Effector CD4-positive, alpha-beta T cell (primary cell): ENCODE measurements at regions not wholly inside any gene's neighbourhood (a gene's known extent, or its start where the extent isn't known, plus 50 kb on each side); places are given as distances from the start of the nearest gene placed in this dataset.
"Not testable (repeated sequence)": the region's sequence is repeated elsewhere in the genome, so short reads cannot be mapped to it uniquely, and the experiment has no call there.

Experiments
- DNase-seq: peaks from one replicate; pipeline ENCODE4 v3.0.0-alpha.2; 2020

DNA sequence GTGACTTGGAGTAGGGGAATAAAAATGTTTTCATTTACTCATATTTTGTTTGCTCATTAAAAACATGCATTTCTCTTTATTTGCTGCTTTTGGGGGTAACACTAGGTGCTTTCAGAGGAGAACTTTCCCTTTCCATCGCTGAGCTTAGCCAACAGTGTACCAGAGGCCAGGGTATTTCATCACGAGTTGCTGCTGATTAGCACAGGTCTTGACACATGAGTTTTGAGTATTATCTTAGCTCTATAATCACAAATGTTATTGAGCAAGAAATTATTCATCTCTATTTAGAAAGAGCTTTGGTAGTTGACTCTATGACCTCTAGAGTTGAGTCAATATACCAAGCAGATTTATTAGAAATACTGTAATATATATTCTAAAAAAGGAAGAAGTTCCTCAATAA, 375.9 kb downstream of the NXPH1 start:
- no peak for DNase-seq

DNA sequence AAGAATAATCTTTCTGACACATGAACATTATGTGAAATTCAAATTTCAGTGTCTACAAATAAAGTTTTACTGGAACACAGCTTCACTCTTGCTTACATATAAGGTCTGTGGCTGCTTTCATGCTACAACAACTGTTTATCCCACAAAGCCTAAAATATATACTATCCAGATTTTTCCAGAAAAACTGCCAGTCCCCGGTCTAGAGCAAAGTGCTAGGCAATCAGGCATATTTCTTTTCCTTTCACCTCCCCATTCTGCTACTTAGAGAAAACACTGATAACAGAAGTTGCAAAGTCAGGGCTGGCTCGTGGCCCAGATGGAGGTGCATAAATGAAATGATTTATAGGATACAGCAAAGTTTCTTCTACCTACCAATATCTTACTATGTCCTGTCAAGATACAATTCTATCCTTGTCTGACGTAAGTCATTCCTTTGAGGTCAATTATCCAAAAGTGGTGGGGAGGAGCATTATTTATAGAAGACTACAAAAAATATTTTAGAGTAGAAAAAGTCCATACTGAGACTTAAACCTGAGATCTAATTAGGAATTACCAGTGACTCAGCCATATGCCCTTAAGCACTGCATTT, 384.1 kb downstream of the NXPH1 start:
- no peak for DNase-seq

DNA sequence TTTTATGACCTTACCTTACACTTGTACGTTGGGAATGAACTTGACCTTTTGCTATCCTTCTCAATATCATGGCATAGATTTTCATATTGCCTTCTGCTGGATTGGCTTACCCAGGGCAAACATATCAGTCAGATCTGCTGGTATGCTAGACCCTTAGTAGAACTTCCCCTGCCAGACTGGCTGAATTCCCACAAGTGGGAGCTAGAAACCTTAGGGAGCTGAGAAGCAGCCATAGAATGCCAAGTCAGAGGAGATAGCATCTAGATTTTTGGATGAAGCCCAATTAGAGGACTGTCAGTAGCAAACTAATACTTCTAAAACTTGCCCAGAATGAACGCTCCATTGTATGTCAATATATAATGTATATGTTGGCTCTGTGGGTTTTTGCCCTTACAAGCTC, 385.0 kb downstream of the NXPH1 start:
- no peak for DNase-seq

DNA sequence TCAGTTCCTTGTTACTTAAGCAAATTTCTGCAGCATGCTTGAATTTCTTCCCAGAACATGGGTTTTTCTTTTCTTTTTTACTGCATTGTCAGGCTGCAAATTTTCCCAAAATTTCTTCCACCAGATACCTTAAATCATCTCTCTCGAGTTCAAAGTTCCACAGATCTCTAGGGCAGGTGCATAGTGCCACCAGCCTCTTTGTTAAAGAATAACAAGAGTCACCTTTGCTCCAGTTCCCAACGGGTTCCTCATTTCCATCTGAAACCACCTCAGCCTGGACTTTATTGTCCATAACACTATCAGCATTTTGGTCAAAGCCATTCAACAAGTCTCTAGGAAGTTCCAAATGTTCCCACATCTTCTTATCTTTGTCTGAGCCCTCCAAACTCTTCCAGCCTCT, 389.2 kb downstream of the NXPH1 start:
- DNase-seq = no peak

DNA sequence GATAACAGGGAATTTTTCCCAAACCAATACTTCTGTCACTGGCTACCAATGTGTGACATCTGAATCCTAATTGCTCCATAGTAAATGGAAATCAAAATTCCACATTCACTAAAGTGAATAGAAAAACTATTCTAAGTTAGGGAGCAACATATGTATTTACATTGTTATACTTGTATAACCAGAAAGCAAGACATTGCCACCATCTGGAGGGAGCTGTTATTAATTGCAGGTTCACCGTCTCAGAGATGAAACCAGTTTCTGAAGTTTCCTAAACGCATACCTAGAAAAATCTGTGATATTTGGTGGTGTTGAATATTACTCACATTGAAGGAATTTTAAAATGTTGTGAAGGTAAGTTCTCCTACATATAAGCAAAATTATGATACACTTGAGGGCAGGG, 390.1 kb downstream of the NXPH1 start:
- DNase-seq = no peak

DNA sequence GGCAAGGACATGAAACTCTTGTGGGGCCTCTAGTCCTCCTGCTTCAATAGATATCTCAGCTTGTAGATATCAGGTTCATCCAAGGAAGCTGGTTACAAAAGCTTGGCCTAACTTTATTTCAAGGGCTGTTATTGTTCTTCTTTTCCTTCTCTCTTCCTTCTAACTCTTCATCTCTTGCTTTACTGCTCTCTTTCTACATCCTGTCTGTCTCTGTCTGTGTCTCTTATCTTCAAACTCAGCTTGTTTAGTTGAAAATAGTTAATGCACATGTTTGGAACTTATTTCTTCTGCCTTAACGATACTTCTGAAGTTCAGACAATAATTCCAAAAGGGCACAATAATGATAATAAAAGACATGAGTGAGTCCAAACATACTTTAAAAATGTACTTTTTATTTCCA, 393.9 kb downstream of the NXPH1 start:
- no peak for DNase-seq

DNA sequence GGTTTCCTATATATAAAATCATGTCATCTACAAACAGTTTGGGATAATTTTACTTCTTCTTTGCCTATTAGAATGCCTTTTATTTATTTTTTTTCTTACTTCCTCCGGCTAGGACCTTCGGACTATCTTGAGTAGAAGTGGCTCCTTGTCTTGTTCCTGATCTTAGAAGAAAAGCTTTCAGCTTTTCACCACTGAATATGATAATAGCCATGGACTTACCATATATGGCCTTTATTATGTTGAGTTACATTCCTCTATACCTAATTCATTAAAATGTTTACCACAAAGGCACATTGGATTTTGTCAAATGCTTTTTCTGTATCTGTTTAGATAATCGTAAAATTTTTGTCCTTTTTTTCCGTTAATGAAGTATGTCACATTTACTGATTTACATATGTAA, 395.7 kb downstream of the NXPH1 start:
- no peak for DNase-seq

DNA sequence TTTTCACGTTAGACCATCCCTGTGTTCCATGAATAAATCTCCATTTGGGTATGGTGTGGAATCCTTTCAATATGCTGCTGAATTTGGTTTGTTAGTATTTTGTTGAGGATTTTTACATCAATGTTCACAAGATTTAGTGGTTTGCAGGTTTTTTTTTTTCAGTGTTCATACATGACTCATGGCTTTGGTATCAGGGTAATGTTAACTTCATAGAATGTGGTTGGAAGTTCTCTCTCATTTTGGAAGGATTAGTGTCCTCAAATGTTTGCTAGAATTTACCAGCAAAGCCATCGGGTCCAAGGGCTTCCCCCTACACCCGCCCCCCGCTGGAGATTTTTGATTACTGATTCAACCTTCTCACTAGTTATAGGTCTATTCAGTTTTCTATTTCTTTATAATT, 398.0 kb downstream of the NXPH1 start:
- no peak for DNase-seq

DNA sequence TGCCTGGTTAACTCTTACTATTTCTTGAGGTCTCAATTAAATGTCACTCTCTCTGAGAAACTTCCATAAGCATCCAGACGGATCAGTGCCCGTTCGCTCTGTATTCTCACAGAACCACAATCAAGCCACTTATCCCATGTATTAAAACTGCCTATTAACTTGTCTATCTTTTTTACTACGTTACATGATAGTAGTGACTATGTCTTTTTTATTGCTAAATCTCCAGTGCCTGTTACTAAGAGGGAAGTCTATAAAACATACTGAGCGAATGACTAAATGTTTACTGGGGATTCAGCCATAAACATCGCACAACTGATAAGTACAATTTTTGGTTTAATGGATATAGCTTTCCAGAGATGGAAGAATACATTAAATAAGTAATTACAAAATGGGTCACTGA, 399.9 kb downstream of the NXPH1 start:
- DNase-seq = no peak

DNA sequence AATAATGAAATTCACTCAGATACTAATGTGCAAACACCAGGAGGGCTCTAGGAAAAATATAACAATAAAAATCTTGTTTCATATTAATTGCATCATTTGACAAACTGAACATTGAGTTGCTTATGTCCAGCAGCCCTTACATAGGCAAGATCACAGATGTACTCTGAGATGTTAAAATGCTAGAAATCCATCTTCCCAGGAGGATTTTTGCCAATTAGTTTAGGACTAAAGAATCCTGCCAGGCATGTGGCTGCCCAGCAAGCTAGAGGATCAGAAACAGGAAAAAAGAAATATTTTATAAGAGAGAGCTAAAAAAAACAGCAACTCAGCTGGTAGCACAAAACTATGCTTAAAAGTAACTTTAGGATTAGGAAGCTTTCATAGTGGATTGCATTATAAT, 407.8 kb downstream of the NXPH1 start:
- no peak for DNase-seq

DNA sequence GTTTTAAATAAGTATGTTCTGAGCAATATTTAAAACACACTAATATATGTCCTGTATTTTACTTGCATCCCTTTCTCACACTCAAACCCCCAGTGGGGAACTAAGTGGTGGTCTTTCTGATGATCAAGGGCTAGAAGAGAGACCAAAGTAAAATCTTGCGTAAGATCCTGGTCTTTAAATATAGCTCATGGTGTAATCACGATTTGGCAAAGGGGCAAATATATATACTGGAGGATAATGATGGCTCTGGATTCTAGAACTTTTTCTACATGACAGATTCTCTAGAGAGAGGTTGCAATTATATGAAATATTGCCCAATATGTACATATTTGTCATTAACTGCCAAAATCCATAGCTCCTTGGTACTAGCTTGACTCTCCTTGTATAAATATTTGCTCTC, 438.3 kb downstream of the NXPH1 start:
- DNase-seq = no peak

DNA sequence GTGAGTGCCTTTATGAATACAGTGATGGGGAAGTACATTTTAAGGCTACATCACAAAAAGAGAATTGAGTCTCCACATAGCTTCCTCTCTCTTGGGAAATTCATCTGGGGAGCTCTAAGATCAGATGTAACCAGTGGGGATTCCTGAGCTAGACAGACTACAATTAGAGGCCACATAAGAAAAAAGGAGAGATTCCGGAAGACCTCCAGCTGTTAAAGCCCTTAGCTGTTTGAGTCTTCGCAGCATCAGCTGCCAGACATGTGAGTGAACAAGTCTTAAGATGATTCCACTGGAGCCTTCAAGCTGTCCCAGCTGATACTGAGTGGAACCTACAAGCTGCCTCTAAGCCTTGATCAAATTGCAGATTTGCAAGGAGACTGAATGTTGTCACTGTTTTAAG, 448.5 kb downstream of the NXPH1 start:
- DNase-seq = no peak

DNA sequence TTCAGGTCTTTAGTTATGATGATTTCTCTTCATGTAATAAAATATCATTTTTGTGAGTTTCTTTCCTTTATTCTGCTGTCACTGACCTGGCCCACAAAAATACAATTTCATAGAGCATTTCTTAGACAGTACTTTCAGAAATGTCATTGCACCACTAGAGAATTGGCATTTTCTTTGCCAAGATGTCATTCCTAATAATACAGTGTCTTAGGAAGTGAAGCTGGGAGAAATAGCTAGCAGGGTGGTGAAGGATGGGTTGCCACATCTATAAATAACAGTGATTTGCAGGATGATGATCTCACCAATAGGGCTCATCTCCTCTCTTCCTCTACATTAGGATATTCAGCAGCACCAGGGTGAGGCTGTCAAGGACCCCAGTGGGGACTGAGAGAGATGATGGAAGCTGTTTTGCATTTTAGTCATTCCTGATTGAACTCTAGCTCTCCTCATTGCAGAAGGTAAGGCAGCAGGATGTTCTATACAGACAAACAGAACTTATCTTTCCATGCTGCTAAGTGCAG, 452.1 kb downstream of the NXPH1 start:
- DNase-seq = no peak

DNA sequence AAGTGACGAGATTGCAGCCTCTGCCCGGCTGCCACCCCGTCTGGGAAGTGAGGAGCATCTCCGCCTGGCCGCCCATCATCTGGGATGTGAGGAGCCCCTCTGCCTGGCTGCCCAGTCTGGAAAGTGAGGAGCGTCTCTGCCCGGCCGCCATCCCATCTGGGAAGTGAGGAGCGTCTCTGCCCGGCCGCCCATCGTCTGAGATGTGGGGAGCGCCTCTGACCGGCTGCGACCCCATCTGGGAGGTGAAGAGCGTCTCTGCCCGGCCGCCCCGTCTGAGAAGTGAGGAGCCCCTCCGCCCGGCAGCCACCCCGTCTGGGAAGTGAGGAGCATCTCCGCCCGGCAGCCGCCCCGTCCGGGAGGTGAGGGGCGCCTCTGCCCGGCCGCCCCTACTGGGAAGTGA, 456.9 kb downstream of the NXPH1 start:
- DNase-seq = not testable (repeated sequence)

DNA sequence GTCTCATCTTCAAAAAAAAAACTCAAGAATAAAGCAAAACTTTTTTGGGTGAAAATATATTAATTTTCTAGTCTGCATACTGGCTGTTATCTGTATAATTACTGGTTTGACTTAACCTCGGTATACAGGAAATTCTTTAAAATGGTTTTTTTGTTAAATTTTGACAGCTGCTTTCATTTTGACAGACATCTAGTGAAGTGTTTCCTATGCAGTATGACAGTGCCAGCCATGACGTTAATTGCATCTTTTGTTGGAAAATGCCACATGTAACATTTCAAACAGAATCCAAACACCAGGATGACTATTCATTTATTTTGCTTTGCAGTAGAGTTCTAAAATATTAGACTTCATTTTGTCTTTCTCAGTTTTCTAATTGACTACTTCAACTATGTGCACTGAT, 460.4 kb downstream of the NXPH1 start:
- DNase-seq = no peak

DNA sequence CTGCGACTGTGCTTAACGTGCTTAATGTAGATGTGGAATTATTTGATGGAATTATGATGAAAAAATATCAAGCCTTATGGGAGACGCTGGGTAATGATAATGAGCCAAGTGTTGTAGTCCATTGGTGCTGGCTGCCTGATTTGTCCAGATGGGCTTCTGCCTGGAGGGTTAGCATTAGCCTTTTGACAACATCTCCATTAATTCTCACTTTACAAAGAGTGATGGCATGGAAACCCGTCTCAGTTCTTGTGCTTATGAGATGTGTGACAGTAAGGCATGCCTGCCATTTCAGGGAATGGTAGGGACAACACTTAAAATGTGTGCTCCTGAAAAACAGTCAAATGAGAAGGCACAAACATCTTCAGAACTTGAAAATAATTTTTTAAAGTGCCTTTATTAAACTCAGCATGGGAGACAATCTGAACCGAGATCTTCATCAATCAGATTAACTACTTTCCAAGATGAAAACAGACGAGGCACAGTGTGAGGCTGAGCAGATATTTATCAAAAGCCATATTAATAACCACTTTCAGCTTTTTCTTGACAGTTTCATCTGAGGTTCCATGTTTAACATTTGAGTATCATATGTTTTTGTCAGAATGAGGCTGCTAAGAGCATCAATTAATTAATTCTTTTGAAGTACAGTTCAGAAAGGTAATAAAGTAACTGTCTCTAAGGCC, 473.1 kb downstream of the NXPH1 start:
- DNase-seq = no peak

DNA sequence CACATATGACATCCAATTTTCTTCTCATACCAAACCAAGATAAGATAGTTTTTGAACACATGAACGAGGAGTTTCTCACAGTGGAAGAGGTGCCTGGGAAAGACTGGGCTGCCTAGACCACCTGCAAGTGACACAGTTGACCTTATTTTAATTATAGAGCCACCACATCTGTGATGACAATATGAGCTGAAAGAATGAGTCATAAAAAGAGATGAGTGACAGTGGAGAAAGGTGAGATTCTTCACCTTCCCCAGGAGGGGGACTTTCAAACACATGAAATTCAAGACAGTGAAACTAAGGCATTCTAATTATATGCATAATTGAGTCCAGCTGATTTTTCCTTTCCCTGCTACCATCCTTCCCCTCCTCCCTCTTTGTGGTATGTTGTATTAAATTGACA, 475.5 kb downstream of the NXPH1 start:
- DNase-seq = no peak

DNA sequence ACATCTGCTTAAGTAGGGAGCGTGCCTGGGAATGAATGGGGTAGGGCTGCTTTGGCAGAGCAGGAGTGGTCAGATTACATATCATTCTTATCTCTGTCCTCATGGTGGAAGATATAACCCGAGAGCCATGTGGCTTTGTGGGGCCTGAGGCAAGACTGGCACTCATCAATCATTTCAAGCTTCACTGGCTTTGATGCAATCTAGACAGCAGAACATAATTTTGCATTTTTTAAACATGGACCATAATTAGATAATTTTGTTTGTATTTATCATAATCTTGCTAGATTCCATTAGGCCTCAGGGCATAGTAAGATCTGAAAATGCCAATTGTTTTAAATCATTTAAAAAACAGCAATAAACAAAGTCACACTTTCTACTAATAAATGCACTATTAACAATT, 480.3 kb downstream of the NXPH1 start:
- no peak for DNase-seq

DNA sequence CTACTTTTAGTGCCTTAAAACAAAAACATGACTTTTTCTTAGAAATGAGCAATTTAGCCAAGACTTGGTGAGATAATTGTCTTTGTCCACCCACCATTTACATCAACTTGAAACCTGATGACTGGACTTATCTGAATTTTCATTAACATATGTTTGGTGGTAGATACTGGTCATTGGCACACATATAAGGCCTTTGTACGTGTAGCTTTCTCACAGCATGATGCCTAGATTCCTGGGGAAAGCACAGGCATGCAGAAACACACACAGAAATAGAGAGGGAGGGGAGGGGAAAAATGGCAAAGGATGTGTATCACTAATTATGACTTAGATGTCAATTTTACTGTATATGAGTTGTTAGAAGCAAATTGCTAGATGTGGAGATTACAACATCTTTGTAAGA, 488.4 kb downstream of the NXPH1 start:
- DNase-seq = no peak

DNA sequence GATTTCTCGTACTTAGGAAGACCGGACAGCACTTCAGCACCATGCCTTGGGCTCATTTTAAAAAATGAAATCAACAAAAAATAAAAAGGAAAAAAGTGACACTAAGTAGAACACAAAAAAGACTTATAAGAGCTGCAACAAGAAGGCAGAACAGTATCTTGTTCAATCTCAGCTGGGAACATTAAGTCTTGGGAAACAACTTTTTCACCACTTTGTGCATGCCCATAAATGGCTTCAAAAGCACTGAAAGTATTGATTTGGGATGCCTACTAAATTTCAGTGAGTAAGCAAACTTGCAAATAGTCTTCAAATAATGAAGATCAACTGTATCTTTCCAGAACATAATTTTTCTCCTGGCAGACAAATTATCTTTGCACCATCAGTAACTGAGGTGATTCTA, 489.3 kb downstream of the NXPH1 start:
- DNase-seq = no peak

DNA sequence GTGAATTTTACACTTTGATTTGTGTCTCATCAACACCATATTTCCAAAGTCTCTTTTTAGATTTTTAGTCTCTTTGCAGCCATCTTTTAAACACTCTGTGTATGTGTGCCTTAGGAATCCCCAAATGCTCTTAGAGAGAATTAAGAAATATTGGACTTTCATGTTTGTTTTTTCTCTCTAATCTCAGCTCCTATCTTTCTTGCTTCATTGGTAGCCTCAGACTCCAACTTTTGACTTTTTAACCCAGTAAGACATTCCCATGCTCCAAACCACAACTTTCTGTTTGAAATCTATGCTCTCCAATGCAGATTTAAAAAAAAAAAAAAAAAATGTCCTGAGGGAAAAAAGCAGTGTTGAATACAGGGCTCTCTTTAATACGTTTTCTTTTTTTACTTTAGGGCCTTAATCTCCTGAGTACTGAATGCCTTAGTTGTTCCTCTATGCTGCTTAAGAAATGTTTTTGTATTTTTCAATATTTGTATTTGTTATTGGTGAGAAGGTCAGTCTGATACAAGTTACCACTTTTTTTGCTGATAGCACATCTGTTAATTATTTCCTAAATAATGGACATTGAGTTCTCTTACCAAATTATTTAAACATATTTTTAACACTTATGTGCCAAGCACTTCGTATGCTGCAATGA, 489.9 kb downstream of the NXPH1 start:
- no peak for DNase-seq

DNA sequence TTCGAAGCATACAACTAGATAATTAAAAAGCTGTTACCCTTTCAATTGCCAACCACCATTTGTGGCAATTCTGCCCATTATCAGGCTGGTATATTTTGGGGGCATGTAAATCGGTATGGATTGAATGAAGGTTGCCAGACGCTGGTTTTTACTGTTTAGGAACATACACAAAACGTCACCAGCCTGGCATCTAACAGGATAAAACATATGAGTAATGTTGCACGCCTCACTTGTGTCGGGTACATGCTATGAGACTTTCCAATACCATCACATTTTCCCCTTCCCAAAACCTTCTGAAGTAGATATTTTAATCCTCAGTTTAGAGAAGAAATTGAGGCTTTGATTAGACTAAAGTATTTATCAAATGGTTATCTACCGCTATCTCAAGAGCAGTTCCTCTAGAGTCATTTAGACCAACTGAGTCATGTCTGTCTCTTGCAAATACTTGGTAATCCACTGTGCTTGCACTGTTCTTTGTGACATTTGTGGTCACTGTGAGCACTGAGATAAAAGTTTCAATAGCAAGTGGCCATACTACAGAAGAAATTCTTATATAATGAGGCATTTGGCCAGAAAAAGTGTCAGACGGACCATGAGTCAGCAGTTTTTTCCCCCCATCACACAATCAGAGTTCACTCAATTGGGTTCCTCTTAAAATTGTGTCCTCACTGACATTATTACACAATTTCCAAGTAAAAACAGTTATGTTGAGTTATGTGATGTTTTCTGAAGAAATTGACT, 498.7 kb downstream of the NXPH1 start:
- DNase-seq = no peak

DNA sequence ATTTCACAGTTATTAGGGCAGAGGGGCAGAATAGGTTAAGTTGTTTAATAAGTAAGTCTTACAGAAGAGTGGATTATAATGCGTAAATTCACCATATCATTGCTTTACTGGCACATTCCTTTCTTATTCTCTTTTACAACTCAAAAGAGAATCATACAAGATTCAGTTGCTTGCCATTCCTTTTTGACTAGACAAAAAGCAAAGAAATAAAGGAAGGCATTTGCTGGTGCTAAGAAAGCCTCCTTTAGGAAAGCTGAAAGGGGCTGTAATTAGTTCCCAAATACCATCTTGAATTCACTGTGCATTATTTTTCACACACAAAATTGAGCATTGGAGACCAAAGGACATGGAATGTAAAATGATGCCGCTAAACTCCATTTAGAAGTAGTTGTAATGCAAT, 499.3 kb downstream of the NXPH1 start:
- no peak for DNase-seq

DNA sequence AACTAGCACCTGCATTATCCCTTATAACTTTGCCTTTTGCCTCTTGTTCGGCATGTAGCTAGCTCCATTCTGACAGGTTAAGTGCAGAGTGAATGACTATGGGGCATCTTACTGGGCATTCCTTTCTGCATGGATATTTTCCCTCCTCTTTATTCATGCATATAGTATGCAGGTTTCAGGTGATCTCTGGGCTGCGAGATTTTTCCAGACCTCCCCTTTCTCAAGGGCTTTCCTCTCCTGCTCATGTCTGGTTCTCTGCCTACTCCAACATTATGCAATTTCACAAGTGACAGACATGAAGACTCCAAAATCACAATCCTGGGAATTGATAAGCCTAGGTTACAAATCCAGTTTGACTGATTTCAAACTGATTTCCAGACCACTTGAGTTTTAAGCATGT, 503.8 kb downstream of the NXPH1 start:
- DNase-seq = no peak
